Astrocyte (in vitro differentiated cells and primary cell): ENCODE measurements at regions not wholly inside any gene's neighbourhood (a gene's known extent, or its start where the extent isn't known, plus 50 kb on each side); places are given as distances from the start of the nearest gene placed in this dataset.

Experiments
- DNase-seq: peaks from one replicate; pipeline ENCODE4 v3.0.0-alpha.2; 2010; ENCODE audit warnings: low read depth
- FAIRE-seq: peaks from 2 replicates; lab custom pipeline; 2011; peaks lifted over from hg19 to GRCh38; lab: Jason Lieb, UNC
- H2AFZ ChIP-seq: 2 replicates; pipeline ENCODE4 v1.6.0; 2012; ENCODE audit warnings: low read depth, low read length, inconsistent platforms
- H3K27ac ChIP-seq: 2 replicates; pipeline ENCODE4 v1.5.1; 2011; ENCODE audit warnings: low read depth, low read length, inconsistent platforms
- H3K27me3 ChIP-seq: 2 replicates; pipeline ENCODE4 v1.6.0; 2011; ENCODE audit warnings: low read length, inconsistent platforms; ENCODE audit not compliant: insufficient read depth
- H3K36me3 ChIP-seq: 2 replicates; pipeline ENCODE4 v1.5.1; 2011; ENCODE audit warnings: low read length, inconsistent platforms; ENCODE audit not compliant: insufficient read depth
- H3K4me1 ChIP-seq: 2 replicates; pipeline ENCODE4 v1.5.1; 2011; ENCODE audit warnings: low read length, inconsistent platforms; ENCODE audit not compliant: insufficient read depth
- H3K4me2 ChIP-seq: 2 replicates; pipeline ENCODE4 v1.6.0; 2012; ENCODE audit warnings: low read length, inconsistent platforms
- H3K4me3 ChIP-seq: 2 replicates; pipeline ENCODE4 v1.5.1; 2011; ENCODE audit warnings: low read depth, mild to moderate bottlenecking, low read length, inconsistent platforms; ENCODE audit not compliant: insufficient read depth
- H3K79me2 ChIP-seq: 2 replicates; pipeline ENCODE4 v1.6.0; 2012; ENCODE audit warnings: mild to moderate bottlenecking, low read length, inconsistent platforms; ENCODE audit not compliant: insufficient read depth
- H3K9ac ChIP-seq: 2 replicates; pipeline ENCODE4 v1.6.0; 2012; ENCODE audit warnings: mild to moderate bottlenecking, low read length, inconsistent platforms
- H3K9me3 ChIP-seq: 2 replicates; pipeline ENCODE4 v1.5.1; 2012; ENCODE audit warnings: low read depth, mild to moderate bottlenecking, low read length, inconsistent platforms; ENCODE audit not compliant: insufficient read depth
- H4K20me1 ChIP-seq: 2 replicates; pipeline ENCODE4 v1.6.0; 2012; ENCODE audit warnings: low read length, inconsistent platforms; ENCODE audit not compliant: insufficient read depth
- H3K27ac Mint-ChIP-seq: one replicate; pipeline ENCODE4 v1.8.0; 2021; ENCODE audit warnings: mild to moderate bottlenecking, mixed read lengths; ENCODE audit not compliant: unreplicated experiment
- H3K27me3 Mint-ChIP-seq: one replicate; pipeline ENCODE4 v1.8.0; 2021; ENCODE audit warnings: low read depth, mixed read lengths; ENCODE audit not compliant: unreplicated experiment
- H3K36me3 Mint-ChIP-seq: one replicate; pipeline ENCODE4 v1.8.0; 2021; ENCODE audit warnings: low read depth, mixed read lengths; ENCODE audit not compliant: unreplicated experiment
- H3K4me1 Mint-ChIP-seq: one replicate; pipeline ENCODE4 v1.8.0; 2021; ENCODE audit warnings: low read depth, mixed read lengths; ENCODE audit not compliant: unreplicated experiment
- H3K4me3 Mint-ChIP-seq: one replicate; pipeline ENCODE4 v1.8.0; 2021; ENCODE audit warnings: mild to moderate bottlenecking, moderate library complexity, mixed read lengths; ENCODE audit not compliant: unreplicated experiment
- H3K9me3 Mint-ChIP-seq: one replicate; pipeline ENCODE4 v1.8.0; 2021; ENCODE audit warnings: mild to moderate bottlenecking, mixed read lengths; ENCODE audit not compliant: unreplicated experiment
- EZH2 ChIP-seq: IDR thresholded peaks from 2 replicates; pipeline ENCODE4 v1.6.1; 2012; ENCODE audit warnings: mild to moderate bottlenecking, low read length, inconsistent platforms; ENCODE audit not compliant: insufficient read depth
- TF ChIP-seq, protein P1 (sequence below): IDR thresholded peaks from 2 replicates; pipeline ENCODE4 v1.5.1; 2011; ENCODE audit warnings: low read depth, mild to moderate bottlenecking, inconsistent platforms, low read length, moderate library complexity; ENCODE audit not compliant: insufficient read depth

DNA sequence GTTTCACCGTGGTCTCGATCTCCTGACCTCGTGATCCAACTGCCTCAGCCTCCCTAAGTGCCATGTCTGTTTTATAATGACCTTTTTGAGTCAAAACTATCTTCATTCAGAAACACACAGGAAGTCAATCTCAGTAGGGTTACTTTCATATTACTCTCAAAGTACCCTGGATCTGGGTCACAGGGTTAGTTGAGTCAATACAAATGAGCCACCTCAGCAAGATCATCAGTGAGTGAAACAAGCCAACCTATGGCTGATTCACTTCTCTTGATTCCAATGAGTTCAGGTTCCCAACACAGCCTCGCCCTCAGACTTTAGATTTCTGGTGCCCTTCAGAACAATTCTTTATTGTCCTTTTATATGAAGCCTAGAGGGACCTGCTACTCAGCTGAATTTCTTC is 76.9 kb downstream of the ZC3H11B start:
- Histone ChIP-seq H3K27ac (no peak overlapping the region), H3K79me2 (no peaks in the 10 kb centered on the region), H4K20me1 (no peaks in the 10 kb centered on the region), H3K4me2 (no peak overlapping the region), H3K9me3 (no peaks in the 10 kb centered on the region), H3K27me3 (no peaks in the 10 kb centered on the region), H3K36me3 (no peaks in the 10 kb centered on the region), H3K9ac (no peak overlapping the region), H3K4me3 (no peak overlapping the region), H3K4me1 (no peaks in the 10 kb centered on the region), H2AFZ (no peak overlapping the region)
- H3K27me3 Mint-ChIP-seq: no peaks in the 10 kb centered on the region
- H3K9me3 Mint-ChIP-seq: peaks cover 2% of the 10 kb centered on the region
- H3K4me3 Mint-ChIP-seq: no peak overlapping the region
- no peak for FAIRE-seq
- no peak for DNase-seq
- peaks cover 22% of the 10 kb centered on the region for H3K4me1 Mint-ChIP-seq
- no peaks in the 10 kb centered on the region for H3K36me3 Mint-ChIP-seq
- H3K27ac Mint-ChIP-seq: no peak overlapping the region
- TF ChIP-seq, protein P1, sequence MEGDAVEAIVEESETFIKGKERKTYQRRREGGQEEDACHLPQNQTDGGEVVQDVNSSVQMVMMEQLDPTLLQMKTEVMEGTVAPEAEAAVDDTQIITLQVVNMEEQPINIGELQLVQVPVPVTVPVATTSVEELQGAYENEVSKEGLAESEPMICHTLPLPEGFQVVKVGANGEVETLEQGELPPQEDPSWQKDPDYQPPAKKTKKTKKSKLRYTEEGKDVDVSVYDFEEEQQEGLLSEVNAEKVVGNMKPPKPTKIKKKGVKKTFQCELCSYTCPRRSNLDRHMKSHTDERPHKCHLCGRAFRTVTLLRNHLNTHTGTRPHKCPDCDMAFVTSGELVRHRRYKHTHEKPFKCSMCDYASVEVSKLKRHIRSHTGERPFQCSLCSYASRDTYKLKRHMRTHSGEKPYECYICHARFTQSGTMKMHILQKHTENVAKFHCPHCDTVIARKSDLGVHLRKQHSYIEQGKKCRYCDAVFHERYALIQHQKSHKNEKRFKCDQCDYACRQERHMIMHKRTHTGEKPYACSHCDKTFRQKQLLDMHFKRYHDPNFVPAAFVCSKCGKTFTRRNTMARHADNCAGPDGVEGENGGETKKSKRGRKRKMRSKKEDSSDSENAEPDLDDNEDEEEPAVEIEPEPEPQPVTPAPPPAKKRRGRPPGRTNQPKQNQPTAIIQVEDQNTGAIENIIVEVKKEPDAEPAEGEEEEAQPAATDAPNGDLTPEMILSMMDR: no peak
- TF ChIP-seq EZH2: no peak

DNA sequence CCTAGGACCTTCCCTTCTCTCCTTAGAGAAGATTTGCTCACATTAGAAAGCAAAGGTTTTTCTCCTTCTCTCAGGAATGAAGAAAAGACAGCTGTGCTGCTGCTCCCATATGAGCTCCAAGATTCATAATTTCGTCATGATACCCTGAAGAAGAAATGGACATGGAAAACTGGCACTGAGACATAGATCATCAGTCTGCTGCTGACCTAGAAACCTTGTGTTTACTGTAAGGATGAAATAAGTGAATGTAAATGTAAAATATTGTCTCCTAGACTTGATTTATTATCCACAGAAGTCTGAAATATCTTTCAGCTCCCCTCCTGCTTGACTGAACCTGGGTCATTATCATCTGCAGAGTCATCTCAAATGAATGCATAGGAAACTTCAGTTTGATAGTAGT is 77.9 kb downstream of the ZC3H11B start:
- Histone ChIP-seq H4K20me1 (no peaks in the 10 kb centered on the region), H3K27ac (no peak overlapping the region), H3K4me3 (no peak overlapping the region), H3K27me3 (no peaks in the 10 kb centered on the region), H3K79me2 (no peaks in the 10 kb centered on the region), H2AFZ (no peak overlapping the region), H3K4me2 (no peak overlapping the region), H3K9me3 (no peaks in the 10 kb centered on the region), H3K4me1 (no peaks in the 10 kb centered on the region), H3K9ac (no peak overlapping the region), H3K36me3 (no peaks in the 10 kb centered on the region)
- FAIRE-seq (no peak), DNase-seq (peak; percentile 67)
- no peak overlapping the region for H3K4me3 Mint-ChIP-seq
- no peak overlapping the region for H3K27ac Mint-ChIP-seq
- no peaks in the 10 kb centered on the region for H3K27me3 Mint-ChIP-seq
- no peaks in the 10 kb centered on the region for H3K36me3 Mint-ChIP-seq
- peaks cover 2% of the 10 kb centered on the region for H3K9me3 Mint-ChIP-seq
- no peak for TF ChIP-seq EZH2
- TF ChIP-seq, protein P1: no peak
- peaks cover 22% of the 10 kb centered on the region for H3K4me1 Mint-ChIP-seq

DNA sequence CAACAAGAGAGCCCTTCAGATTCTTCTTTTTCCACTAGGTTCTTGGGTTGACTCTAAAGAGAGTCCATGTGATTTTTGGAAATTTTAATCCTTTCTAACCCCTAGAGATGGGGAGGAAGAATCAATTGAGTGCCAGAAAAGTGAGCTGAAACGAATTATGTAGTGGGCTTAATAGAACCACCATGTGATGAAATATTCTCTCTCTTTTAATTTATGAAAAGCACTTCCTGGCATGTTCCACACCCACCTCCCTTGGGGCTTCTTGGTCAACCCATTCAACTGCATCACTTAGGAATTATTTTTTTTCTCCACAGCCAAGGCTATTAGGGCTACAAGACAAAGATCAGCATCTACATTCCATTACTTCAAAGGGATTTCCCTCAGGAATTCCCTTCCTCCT is 79.6 kb downstream of the ZC3H11B start:
- no peak for FAIRE-seq

More for the DNA sequence above, 79.6 kb downstream of the ZC3H11B start:
- peak; percentile 54 for DNase-seq
- Mint-ChIP-seq H3K9me3 (peaks cover 2% of the 10 kb centered on the region), H3K27ac (no peak overlapping the region), H3K27me3 (peaks cover 2% of the 10 kb centered on the region), H3K36me3 (no peaks in the 10 kb centered on the region), H3K4me3 (no peak overlapping the region), H3K4me1 (peaks cover 22% of the 10 kb centered on the region)
- Histone ChIP-seq H3K4me2 (no peak overlapping the region), H4K20me1 (no peaks in the 10 kb centered on the region), H3K27me3 (no peaks in the 10 kb centered on the region), H3K4me3 (no peak overlapping the region), H3K9me3 (no peaks in the 10 kb centered on the region), H3K79me2 (no peaks in the 10 kb centered on the region), H3K9ac (no peak overlapping the region), H3K27ac (no peak overlapping the region), H3K36me3 (no peaks in the 10 kb centered on the region), H3K4me1 (no peaks in the 10 kb centered on the region), H2AFZ (no peak overlapping the region)
- TF ChIP-seq, protein P1: no peak
